ENCODE measurements at regions not wholly inside any gene's neighbourhood (a gene's known extent, or its start where the extent isn't known, plus 50 kb on each side); places are given as distances from the start of the nearest gene placed in this dataset.

GRCh38 chr2:188203776-188204175 lies 87.9 kb upstream of the GULP1 start:
- TF ChIP-seq, protein P1, sequence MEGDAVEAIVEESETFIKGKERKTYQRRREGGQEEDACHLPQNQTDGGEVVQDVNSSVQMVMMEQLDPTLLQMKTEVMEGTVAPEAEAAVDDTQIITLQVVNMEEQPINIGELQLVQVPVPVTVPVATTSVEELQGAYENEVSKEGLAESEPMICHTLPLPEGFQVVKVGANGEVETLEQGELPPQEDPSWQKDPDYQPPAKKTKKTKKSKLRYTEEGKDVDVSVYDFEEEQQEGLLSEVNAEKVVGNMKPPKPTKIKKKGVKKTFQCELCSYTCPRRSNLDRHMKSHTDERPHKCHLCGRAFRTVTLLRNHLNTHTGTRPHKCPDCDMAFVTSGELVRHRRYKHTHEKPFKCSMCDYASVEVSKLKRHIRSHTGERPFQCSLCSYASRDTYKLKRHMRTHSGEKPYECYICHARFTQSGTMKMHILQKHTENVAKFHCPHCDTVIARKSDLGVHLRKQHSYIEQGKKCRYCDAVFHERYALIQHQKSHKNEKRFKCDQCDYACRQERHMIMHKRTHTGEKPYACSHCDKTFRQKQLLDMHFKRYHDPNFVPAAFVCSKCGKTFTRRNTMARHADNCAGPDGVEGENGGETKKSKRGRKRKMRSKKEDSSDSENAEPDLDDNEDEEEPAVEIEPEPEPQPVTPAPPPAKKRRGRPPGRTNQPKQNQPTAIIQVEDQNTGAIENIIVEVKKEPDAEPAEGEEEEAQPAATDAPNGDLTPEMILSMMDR (conservative IDR thresholded peaks at IDR 0.05) = no peak
- TF ChIP-seq ZFX (IDR thresholded peaks at IDR 0.05) = no peak
